ENCODE measurements at regions not wholly inside any gene's neighbourhood (a gene's known extent, or its start where the extent isn't known, plus 50 kb on each side); places are given as distances from the start of the nearest gene placed in this dataset.

DNA sequence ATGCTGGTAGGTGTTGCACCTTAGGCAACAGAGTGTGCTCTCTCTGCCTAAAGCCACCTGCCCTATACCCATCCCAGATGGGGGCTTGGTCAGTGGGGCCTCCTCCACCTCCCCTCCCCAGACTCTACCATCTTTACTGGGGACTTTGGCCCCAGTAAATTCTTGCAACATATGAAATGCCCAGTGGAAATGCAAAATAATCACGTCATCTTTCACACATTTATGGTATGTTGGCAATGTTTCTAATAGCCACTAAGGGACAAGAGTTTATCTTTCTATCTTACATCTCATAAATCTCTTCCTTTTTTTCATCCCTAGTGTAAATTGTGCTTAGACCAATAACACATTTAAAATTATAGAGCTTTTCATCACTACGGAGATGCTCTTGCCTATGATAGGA, 103.0 kb upstream of the MAML3 start:
- H3K9ac ChIP-seq (ENCODE audit: low read length in 3 of 3), result no peak overlapping the region
- intact Hi-C loops (cut with DNase I), result loop anchor here (10.0 kb wide), 1 partner anchor 522 kb away; no protein-coding TSS in a partner anchor
- H3K27me3 ChIP-seq (ENCODE audit: control insufficient read depth, insufficient read depth, low read length), result no peaks in the 10 kb centered on the region
- no peak overlapping the region for H3K27ac ChIP-seq (ENCODE audit: low read depth in 2 of 2, low read length in 2 of 2)
- no peaks in the 10 kb centered on the region for H3K9me3 ChIP-seq (ENCODE audit: control insufficient read depth in 2 of 3, insufficient read depth in 1 of 3, low read length in 3 of 3)
- no peak for FAIRE-seq
- TF ChIP-seq, protein P1, sequence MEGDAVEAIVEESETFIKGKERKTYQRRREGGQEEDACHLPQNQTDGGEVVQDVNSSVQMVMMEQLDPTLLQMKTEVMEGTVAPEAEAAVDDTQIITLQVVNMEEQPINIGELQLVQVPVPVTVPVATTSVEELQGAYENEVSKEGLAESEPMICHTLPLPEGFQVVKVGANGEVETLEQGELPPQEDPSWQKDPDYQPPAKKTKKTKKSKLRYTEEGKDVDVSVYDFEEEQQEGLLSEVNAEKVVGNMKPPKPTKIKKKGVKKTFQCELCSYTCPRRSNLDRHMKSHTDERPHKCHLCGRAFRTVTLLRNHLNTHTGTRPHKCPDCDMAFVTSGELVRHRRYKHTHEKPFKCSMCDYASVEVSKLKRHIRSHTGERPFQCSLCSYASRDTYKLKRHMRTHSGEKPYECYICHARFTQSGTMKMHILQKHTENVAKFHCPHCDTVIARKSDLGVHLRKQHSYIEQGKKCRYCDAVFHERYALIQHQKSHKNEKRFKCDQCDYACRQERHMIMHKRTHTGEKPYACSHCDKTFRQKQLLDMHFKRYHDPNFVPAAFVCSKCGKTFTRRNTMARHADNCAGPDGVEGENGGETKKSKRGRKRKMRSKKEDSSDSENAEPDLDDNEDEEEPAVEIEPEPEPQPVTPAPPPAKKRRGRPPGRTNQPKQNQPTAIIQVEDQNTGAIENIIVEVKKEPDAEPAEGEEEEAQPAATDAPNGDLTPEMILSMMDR (IDR thresholded peaks at IDR 0.05; ENCODE audit: borderline replicate concordance, extremely low read depth, insufficient read depth), result no peak
- H3K36me3 ChIP-seq (ENCODE audit: control insufficient read depth in 2 of 3, insufficient read depth in 3 of 3, low read length in 3 of 3), result no peaks in the 10 kb centered on the region
- DNase-seq, result no peak
- peaks cover 0 to 3% (median 0%) of the 10 kb centered on the region in 3 donors for H3K4me1 ChIP-seq (ENCODE audit: control insufficient read depth in 2 of 3, insufficient read depth in 2 of 3, low read depth in 1 of 3, low read length in 3 of 3)
- H3K4me3 ChIP-seq (ENCODE audit: low read length in 3 of 3), result no peak overlapping the region

DNA sequence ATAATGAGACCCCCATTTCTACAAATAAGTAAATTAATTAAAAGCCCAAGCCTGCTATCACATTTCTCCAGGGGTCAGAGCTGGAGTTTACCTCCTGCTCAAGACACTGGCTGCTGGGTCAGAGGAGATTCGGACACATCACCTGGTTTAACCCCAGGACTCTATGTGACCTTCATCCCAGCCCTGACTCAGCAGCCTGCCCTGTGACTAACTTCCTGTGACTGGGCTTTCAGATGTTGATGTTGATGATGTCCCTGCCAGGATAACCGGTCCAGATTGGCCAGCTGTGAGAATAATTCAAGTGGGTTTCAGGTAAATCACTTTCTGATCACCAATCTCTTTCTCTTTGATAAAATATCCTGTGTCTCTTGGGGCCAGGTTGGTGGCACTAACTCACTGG, 102.4 kb upstream of the MAML3 start:
- no peaks in the 10 kb centered on the region for H3K36me3 ChIP-seq (ENCODE audit: control insufficient read depth in 2 of 3, insufficient read depth in 3 of 3, low read length in 3 of 3)
- intact Hi-C loops (cut with DNase I), result loop anchor here (10.0 kb wide), 1 partner anchor 522 kb away; no protein-coding TSS in a partner anchor
- H3K9me3 ChIP-seq (ENCODE audit: control insufficient read depth in 2 of 3, insufficient read depth in 1 of 3, low read length in 3 of 3), result no peaks in the 10 kb centered on the region
- no peak for FAIRE-seq
- no peak for DNase-seq
- H3K27ac ChIP-seq (ENCODE audit: low read depth in 2 of 2, low read length in 2 of 2), result no peak overlapping the region
- H3K9ac ChIP-seq (ENCODE audit: low read length in 3 of 3), result no peak overlapping the region
- TF ChIP-seq, protein P1 (IDR thresholded peaks at IDR 0.05; ENCODE audit: borderline replicate concordance, extremely low read depth, insufficient read depth), result no peak
- peaks cover 0 to 3% (median 0%) of the 10 kb centered on the region in 3 donors for H3K4me1 ChIP-seq (ENCODE audit: control insufficient read depth in 2 of 3, insufficient read depth in 2 of 3, low read depth in 1 of 3, low read length in 3 of 3)
- H3K27me3 ChIP-seq (ENCODE audit: control insufficient read depth, insufficient read depth, low read length), result no peaks in the 10 kb centered on the region
- no peak overlapping the region for H3K4me3 ChIP-seq (ENCODE audit: low read length in 3 of 3)

DNA sequence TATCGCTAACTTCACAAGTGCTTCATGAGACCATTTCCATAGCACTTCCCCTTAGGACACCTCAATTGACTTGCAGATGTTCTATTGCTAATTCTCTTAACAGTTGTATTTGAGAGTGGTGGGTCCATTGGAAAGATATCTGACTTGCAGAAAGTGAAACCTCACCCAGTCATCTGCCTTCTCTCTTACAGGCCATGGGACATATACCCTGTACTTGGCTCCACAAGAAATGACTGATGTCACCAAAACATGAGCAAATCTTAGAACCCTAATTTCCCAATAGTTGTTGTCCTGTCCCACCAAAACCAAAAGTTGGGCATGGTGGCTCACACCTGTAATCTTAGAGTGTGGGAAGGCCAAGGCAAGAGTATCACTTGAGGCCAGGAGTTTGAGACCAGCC, 101.9 kb upstream of the MAML3 start:
- Histone ChIP-seq H3K4me3 (ENCODE audit: low read length in 3 of 3) (no peak overlapping the region), H3K27me3 (ENCODE audit: control insufficient read depth, insufficient read depth, low read length) (no peaks in the 10 kb centered on the region), H3K9ac (ENCODE audit: low read length in 3 of 3) (no peak overlapping the region), H3K27ac (ENCODE audit: low read depth in 2 of 2, low read length in 2 of 2) (no peak overlapping the region), H3K9me3 (ENCODE audit: control insufficient read depth in 2 of 3, insufficient read depth in 1 of 3, low read length in 3 of 3) (no peaks in the 10 kb centered on the region), H3K36me3 (ENCODE audit: control insufficient read depth in 2 of 3, insufficient read depth in 3 of 3, low read length in 3 of 3) (no peaks in the 10 kb centered on the region), H3K4me1 (ENCODE audit: control insufficient read depth in 2 of 3, insufficient read depth in 2 of 3, low read depth in 1 of 3, low read length in 3 of 3) (peaks cover 0 to 3% (median 0%) of the 10 kb centered on the region in 3 donors)
- no peak for FAIRE-seq
- no peak for DNase-seq
- intact Hi-C loops (cut with DNase I), result loop anchor here (10.0 kb wide), 1 partner anchor 521 kb away; no protein-coding TSS in a partner anchor
- TF ChIP-seq, protein P1 (IDR thresholded peaks at IDR 0.05; ENCODE audit: borderline replicate concordance, extremely low read depth, insufficient read depth), result no peak

DNA sequence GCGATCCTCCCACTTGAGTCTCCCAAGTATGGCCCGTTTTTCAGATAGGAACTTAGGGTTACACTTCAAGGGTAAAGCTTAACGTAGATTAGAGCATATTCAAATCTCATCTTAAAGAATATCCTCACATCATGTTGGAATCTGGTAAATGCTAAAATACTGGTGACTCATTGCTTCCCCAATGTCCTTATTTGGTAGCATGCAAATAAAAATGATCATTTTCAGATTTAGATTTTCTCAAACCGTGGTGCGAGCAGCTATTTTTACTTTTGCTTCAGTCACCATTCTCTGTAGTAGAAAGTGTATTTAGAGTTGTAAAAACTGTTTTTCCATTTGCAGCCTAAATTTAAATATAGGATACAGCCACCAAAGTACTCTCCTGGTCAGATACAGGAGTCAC, 101.5 kb upstream of the MAML3 start:
- TF ChIP-seq, protein P1 (IDR thresholded peaks at IDR 0.05; ENCODE audit: borderline replicate concordance, extremely low read depth, insufficient read depth), result no peak

More for the DNA sequence above, 101.5 kb upstream of the MAML3 start:
- Histone ChIP-seq H3K9ac (ENCODE audit: low read length in 3 of 3) (no peak overlapping the region), H3K9me3 (ENCODE audit: control insufficient read depth in 2 of 3, insufficient read depth in 1 of 3, low read length in 3 of 3) (no peaks in the 10 kb centered on the region), H3K4me1 (ENCODE audit: control insufficient read depth in 2 of 3, insufficient read depth in 2 of 3, low read depth in 1 of 3, low read length in 3 of 3) (peaks cover 0 to 3% (median 0%) of the 10 kb centered on the region in 3 donors), H3K27me3 (ENCODE audit: control insufficient read depth, insufficient read depth, low read length) (no peaks in the 10 kb centered on the region), H3K4me3 (ENCODE audit: low read length in 3 of 3) (no peak overlapping the region), H3K36me3 (ENCODE audit: control insufficient read depth in 2 of 3, insufficient read depth in 3 of 3, low read length in 3 of 3) (no peaks in the 10 kb centered on the region), H3K27ac (ENCODE audit: low read depth in 2 of 2, low read length in 2 of 2) (no peak overlapping the region)
- DNase-seq, result no peak
- intact Hi-C loops (cut with DNase I), result loop anchor here (10.0 kb wide), 1 partner anchor 521 kb away; no protein-coding TSS in a partner anchor
- FAIRE-seq, result no peak
